ENCODE measurements at regions not wholly inside any gene's neighbourhood (a gene's known extent, or its start where the extent isn't known, plus 50 kb on each side); places are given as distances from the start of the nearest gene placed in this dataset.

- TF ChIP-seq CTCF (IDR thresholded peaks at IDR 0.05 in 8 of 11, conservative IDR thresholded peaks at IDR 0.05 in 3 of 11) = no peak
- TF ChIP-seq POLR2AphosphoS5 (IDR thresholded peaks at IDR 0.05) = no peak
These were observed 145.7 kb upstream of the NUDT6 start for GRCh38 chr4:123068081-123068480.

All from spleen (tissue), 7 donors.